ENCODE measurements at regions not wholly inside any gene's neighbourhood (a gene's known extent, or its start where the extent isn't known, plus 50 kb on each side); places are given as distances from the start of the nearest gene placed in this dataset.
"Not testable (repeated sequence)": the region's sequence is repeated elsewhere in the genome, so short reads cannot be mapped to it uniquely, and the experiment has no call there.

GRCh38 chr3:40938591-40938990 is 260.7 kb upstream of the CTNNB1 start:
- H3K27me3 ChIP-seq (ENCODE audit: low read depth) = no peaks in the 10 kb centered on the region
- no peak for DNase-seq (ENCODE audit: low spot score in 2 of 2)
- in situ Hi-C loops (cut with MboI; ENCODE audit: low sequenced_read_pairs) = no loop called here
- no peaks in the 10 kb centered on the region for H3K4me1 ChIP-seq
- H3K9me3 ChIP-seq = no peaks in the 10 kb centered on the region
- no peak overlapping the region for H3K4me3 ChIP-seq
- no peaks in the 10 kb centered on the region for H3K36me3 ChIP-seq (replicated peaks)

- in situ Hi-C loops (cut with MboI; ENCODE audit: low sequenced_read_pairs) = no loop called here
These were observed 260.1 kb upstream of the CTNNB1 start for GRCh38 chr3:40939030-40939740.

DNA sequence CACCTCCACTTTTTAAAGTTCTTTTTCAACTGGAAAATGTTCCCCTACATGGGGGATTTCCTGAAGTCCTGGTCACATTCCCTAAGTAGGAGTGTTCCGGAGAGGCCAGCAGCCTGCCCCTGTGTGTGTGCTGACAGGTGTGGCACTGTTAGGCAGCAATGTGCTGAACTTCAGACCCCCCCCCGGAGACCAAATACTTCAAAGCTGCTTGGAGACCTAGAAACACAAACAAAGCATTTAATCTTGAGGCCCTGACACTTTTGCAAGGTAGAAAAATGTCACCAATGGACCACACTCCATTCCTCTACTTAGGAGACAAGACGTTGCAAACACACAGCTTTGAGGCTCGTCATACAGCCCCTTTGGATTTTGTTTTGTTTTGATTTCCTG is 259.6 kb upstream of the CTNNB1 start:
- Histone ChIP-seq H3K4me1 (no peaks in the 10 kb centered on the region), H3K36me3 (replicated peaks) (no peaks in the 10 kb centered on the region), H3K9me3 (no peaks in the 10 kb centered on the region), H3K27me3 (ENCODE audit: low read depth) (no peaks in the 10 kb centered on the region), H3K4me3 (no peak overlapping the region)
- in situ Hi-C loops (cut with MboI; ENCODE audit: low sequenced_read_pairs) = no loop called here
- DNase-seq (ENCODE audit: low spot score in 2 of 2) = no peak

More at GRCh38 chr3:40939030-40939740, 260.1 kb upstream of the CTNNB1 start:
- H3K27me3 ChIP-seq (ENCODE audit: low read depth) = no peaks in the 10 kb centered on the region
- H3K4me1 ChIP-seq = no peaks in the 10 kb centered on the region
- H3K36me3 ChIP-seq (replicated peaks) = no peaks in the 10 kb centered on the region
- H3K4me3 ChIP-seq = no peak overlapping the region
- no peak for DNase-seq (ENCODE audit: low spot score in 2 of 2)
- H3K9me3 ChIP-seq = no peaks in the 10 kb centered on the region

GRCh38 chr3:40940651-40941050 is 258.7 kb upstream of the CTNNB1 start:
- H3K36me3 ChIP-seq (replicated peaks) = no peaks in the 10 kb centered on the region
- DNase-seq (ENCODE audit: low spot score in 2 of 2) = no peak
- in situ Hi-C loops (cut with MboI; ENCODE audit: low sequenced_read_pairs) = no loop called here
- no peaks in the 10 kb centered on the region for H3K4me1 ChIP-seq
- H3K4me3 ChIP-seq = no peak overlapping the region
- no peaks in the 10 kb centered on the region for H3K27me3 ChIP-seq (ENCODE audit: low read depth)
- no peaks in the 10 kb centered on the region for H3K9me3 ChIP-seq

DNA sequence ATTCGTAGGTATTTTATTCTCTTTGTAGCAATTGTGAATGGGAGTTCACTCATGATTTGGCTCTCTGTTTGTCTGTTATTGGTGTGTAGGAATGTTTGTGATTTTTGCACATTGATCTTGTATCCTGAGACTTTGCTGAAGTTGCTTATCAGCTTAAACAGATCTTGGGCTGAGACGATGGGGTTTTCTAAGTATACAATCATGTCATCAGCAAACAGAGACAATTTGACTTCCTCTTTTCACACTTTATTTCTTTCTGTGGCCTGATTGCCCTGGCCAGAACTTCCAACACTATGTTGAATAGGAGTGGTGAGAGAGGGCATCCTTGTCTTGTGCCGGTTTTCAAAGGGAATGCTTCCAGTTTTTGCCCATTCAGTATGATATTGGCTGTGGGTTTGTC is 252.3 kb upstream of the CTNNB1 start:
- in situ Hi-C loops (cut with MboI; ENCODE audit: low sequenced_read_pairs); H3K4me1 ChIP-seq; H3K4me3 ChIP-seq; H3K27me3 ChIP-seq (ENCODE audit: low read depth); H3K36me3 ChIP-seq (replicated peaks); DNase-seq (ENCODE audit: low spot score in 2 of 2); H3K9me3 ChIP-seq: not testable (repeated sequence)

DNA sequence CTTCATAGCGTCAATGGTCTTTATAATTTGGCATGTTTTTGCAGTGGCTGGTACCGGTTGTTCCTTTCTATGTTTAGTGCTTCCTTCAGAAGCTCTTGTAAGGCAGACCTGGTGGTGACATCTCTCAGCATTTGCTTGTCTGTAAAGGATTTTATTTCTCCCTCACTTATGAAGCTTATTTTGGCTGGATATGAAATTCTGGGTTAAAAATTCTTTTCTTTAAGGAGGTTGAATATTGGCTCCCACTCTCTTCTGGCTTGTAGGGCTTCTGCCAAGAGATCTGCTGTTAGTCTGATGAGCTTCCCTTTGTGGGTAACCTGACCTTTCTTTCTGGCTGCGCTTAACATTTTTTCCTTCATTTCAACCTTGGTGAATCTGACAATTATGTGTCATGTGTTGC is 250.0 kb upstream of the CTNNB1 start:
- DNase-seq (ENCODE audit: low spot score in 2 of 2); in situ Hi-C loops (cut with MboI; ENCODE audit: low sequenced_read_pairs); H3K9me3 ChIP-seq; H3K4me3 ChIP-seq; H3K36me3 ChIP-seq (replicated peaks); H3K4me1 ChIP-seq; H3K27me3 ChIP-seq (ENCODE audit: low read depth): not testable (repeated sequence)

- Histone ChIP-seq H3K9me3 (peaks cover 3% of the 10 kb centered on the region; the same call in 1 of the 2 replicates), H3K4me3 (no peak overlapping the region), H3K4me1 (no peaks in the 10 kb centered on the region), H3K36me3 (replicated peaks) (no peaks in the 10 kb centered on the region), H3K27me3 (ENCODE audit: low read depth) (no peaks in the 10 kb centered on the region)
- no peak for DNase-seq (ENCODE audit: low spot score in 2 of 2)
- in situ Hi-C loops (cut with MboI; ENCODE audit: low sequenced_read_pairs) = no loop called here
These were observed 247.7 kb upstream of the CTNNB1 start for GRCh38 chr3:40951636-40952035.

DNA sequence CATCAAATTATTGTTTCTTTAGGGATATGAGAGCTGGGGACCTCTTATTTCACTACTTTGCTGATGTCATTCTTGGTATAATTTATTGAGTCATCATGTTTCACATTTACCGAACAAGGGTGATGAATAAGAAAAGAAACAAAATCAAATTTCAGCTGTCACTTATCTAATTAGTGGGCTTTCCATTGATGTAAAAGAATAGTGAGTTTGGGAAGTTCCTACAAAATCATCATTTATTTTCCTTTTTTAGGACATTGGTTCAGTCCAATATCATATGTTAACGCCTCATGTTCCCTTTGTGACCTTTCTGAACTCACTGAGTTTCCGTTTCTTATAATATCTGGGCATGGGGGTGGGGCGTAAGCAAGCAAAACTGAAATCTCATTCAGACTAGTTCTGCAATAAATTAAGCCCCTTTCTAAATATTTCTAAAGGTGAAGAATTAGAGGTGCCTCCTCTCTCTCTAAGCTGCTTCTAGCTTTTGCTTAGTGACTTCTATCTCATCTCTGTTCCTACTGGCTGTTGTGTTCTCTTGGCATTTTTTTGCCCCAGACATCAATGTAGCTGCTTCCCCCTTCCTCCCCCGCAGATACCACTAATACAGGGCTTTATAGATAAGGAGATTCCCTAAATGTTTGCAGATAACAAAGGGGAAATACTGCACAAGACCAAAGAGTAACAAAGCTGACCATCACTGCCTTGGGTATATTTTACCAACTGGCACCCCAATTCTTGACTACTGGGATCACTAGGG is 238.0 kb upstream of the CTNNB1 start:
- Histone ChIP-seq H3K36me3 (replicated peaks) (no peaks in the 10 kb centered on the region), H3K4me1 (no peaks in the 10 kb centered on the region), H3K4me3 (no peak overlapping the region), H3K27me3 (ENCODE audit: low read depth) (no peaks in the 10 kb centered on the region), H3K9me3 (no peaks in the 10 kb centered on the region)
- no peak for DNase-seq (ENCODE audit: low spot score in 2 of 2)
- in situ Hi-C loops (cut with MboI; ENCODE audit: low sequenced_read_pairs) = no loop called here

DNA sequence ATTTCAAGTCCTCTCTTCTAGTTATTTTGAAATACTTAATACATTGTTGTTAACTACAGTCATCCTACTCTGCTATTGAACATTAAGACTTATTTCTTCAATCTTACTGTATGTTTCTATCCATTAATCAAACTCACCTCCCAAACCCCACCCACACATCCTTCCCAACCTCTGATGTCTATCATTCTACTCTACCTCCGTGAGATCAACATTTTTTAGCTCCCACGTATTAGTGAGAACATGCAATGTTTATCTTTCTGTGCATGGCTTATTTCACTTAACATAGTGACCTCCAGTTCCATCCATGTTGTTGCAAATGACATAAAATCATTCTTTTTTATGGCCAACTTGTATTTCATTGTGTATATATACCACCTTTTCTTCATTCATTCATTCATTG is 236.6 kb upstream of the CTNNB1 start:
- Histone ChIP-seq H3K4me1 (no peaks in the 10 kb centered on the region), H3K9me3 (no peaks in the 10 kb centered on the region), H3K27me3 (ENCODE audit: low read depth) (no peaks in the 10 kb centered on the region), H3K4me3 (no peak overlapping the region), H3K36me3 (replicated peaks) (no peaks in the 10 kb centered on the region)
- in situ Hi-C loops (cut with MboI; ENCODE audit: low sequenced_read_pairs) = no loop called here
- no peak for DNase-seq (ENCODE audit: low spot score in 2 of 2)

DNA sequence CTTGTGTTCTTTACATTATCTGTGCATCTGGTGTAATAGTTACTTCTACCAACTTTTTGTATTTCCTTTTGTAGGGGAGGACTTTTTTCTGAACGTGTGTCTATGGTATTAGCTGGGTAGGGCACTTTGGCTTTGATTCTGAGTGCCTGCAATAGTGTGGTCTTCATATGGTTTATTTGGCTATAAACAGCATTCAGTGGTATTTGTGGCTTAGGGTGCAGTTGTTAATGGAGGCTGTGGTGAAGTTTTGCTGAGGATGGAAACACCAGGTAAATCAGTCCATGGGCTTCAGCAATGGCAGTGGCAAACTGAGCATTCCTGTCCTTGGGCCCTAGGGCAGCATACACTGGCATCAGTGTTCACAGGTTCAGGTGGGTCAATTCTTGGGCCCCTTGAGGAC is 230.6 kb upstream of the CTNNB1 start:
- H3K27me3 ChIP-seq (ENCODE audit: low read depth) = no peaks in the 10 kb centered on the region
- no peaks in the 10 kb centered on the region for H3K36me3 ChIP-seq (replicated peaks)
- in situ Hi-C loops (cut with MboI; ENCODE audit: low sequenced_read_pairs) = no loop called here
- H3K4me3 ChIP-seq = no peak overlapping the region
- no peaks in the 10 kb centered on the region for H3K9me3 ChIP-seq
- H3K4me1 ChIP-seq = no peaks in the 10 kb centered on the region
- no peak for DNase-seq (ENCODE audit: low spot score in 2 of 2)

- in situ Hi-C loops (cut with MboI; ENCODE audit: low sequenced_read_pairs) = no loop called here
- Histone ChIP-seq H3K4me1 (no peaks in the 10 kb centered on the region), H3K9me3 (no peaks in the 10 kb centered on the region), H3K27me3 (ENCODE audit: low read depth) (no peaks in the 10 kb centered on the region), H3K4me3 (no peak overlapping the region), H3K36me3 (replicated peaks) (no peaks in the 10 kb centered on the region)
- DNase-seq (ENCODE audit: low spot score in 2 of 2) = no peak
These were observed 230.0 kb upstream of the CTNNB1 start for GRCh38 chr3:40969341-40969740.

- in situ Hi-C loops (cut with MboI; ENCODE audit: low sequenced_read_pairs) = no loop called here
- H3K9me3 ChIP-seq = no peaks in the 10 kb centered on the region
- H3K4me3 ChIP-seq = no peak overlapping the region
- no peak for DNase-seq (ENCODE audit: low spot score in 2 of 2)
- H3K27me3 ChIP-seq (ENCODE audit: low read depth) = no peaks in the 10 kb centered on the region
- no peaks in the 10 kb centered on the region for H3K4me1 ChIP-seq
- no peaks in the 10 kb centered on the region for H3K36me3 ChIP-seq (replicated peaks)
These were observed 229.4 kb upstream of the CTNNB1 start for GRCh38 chr3:40969756-40970466.

DNA sequence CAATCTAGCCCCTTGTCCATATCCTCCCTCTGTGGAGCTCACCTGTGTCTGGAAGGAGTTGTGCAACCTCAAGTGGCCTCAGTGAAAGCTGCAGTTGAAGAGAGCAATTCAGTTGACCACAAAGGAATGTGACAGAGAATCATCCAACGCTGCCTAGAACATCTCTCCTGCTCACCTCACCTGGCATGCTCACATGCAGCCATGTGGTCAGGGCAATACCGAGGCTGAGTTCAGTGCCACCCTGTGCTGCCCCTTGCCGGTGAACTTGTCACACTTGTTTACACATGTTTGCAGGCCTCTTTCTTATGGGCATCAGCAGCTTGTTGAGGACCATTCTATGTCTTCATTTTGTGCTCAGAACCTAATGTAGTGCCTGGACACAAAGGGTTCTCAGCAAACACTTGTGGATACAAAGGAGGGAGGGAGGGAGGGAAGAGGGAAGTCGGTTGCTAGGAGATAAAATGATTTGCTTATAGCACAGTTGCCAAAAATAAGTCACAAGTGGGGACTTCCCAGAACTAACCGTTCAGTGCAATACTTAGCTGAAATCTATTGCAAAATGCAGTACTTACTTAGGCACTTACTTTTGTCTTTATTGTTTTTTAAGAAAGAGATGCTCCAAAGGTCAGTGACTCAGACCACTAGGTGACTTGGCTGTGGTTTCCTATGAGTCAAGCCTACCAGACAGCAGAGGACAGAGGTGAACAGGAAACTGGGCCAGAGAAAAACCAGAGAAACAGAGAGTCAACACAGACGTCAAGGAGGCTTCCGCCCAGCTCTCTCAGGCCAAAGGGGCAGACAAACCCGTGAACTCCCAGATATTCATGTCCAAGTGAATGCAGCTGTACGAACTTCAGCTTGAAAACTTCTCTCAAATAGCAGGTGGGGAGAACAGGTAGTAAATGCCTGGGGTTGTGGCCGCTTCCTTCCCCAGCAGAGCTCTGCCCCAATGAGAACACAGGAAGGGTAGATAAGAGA is 227.8 kb upstream of the CTNNB1 start:
- DNase-seq (ENCODE audit: low spot score in 2 of 2) = no peak
- Histone ChIP-seq H3K9me3 (no peaks in the 10 kb centered on the region), H3K4me1 (no peaks in the 10 kb centered on the region), H3K27me3 (ENCODE audit: low read depth) (no peaks in the 10 kb centered on the region), H3K4me3 (no peak overlapping the region), H3K36me3 (replicated peaks) (no peaks in the 10 kb centered on the region)
- in situ Hi-C loops (cut with MboI; ENCODE audit: low sequenced_read_pairs) = no loop called here
